ENCODE measurements at regions not wholly inside any gene's neighbourhood (a gene's known extent, or its start where the extent isn't known, plus 50 kb on each side); places are given as distances from the start of the nearest gene placed in this dataset.

DNA sequence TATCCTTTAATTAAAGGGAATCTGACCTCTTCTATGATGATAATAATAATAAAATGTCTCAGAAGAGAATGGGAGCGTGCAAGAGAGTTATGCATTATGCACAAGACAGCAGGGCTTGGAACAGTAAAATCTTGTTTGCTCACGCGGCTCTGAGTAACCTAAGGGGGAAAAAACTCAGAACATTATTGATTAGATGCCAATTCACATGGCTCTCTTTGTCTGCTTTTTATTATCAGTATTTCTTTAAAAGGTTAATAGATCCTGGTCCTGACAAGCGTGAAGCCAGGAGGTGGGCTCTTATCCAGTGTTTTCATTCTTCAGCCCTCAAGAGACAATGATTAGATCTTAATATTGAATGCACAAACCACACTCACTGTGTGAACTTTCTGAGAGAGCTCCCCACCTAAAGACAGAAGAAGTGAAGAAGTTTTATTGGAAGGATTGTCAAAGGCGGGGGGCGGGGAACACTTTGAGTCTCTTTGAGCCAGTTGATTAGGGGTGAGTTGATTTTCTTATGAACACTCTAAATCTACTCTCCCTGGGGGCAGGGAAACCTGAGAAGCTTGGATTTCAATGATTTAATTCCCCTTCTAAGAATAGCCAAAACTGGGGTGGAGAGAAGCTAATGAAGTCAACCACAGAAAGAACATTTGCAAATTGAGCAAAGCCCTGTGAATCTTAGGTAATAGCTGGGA, 127.5 kb upstream of the CTAGE1 start:
- DNase-seq = no peak

DNA sequence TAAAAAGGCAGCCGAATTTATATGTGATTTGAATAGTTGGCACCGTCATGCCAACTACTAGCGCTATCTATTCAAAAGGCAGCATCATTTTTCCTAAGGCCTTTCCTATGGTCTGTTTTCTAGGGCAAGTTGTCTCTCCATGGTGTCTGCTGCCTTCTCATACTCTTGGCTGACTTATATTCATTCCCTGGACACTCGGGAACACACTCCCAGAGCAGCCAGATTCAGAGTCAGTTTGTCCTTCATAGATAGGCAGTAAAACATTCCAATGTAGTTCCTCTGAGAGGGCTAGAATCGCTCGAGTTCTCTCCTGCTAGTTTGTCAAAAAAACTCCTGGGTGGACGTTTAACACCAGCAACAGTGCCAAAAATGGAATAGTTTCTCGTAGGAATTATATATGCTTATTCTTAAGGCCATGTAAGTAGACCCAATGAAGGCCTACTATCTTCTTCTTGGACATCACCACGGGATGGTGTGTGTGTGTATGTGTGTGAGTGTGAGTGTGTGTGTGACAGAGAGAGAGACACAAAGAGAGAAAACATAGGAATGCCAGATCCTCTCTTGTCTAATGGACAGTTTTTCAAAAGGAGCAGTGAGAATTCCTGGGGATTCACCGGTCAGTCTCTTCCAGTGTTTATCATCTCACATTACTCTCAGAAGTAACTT, 129.3 kb upstream of the CTAGE1 start:
- DNase-seq = no peak

DNA sequence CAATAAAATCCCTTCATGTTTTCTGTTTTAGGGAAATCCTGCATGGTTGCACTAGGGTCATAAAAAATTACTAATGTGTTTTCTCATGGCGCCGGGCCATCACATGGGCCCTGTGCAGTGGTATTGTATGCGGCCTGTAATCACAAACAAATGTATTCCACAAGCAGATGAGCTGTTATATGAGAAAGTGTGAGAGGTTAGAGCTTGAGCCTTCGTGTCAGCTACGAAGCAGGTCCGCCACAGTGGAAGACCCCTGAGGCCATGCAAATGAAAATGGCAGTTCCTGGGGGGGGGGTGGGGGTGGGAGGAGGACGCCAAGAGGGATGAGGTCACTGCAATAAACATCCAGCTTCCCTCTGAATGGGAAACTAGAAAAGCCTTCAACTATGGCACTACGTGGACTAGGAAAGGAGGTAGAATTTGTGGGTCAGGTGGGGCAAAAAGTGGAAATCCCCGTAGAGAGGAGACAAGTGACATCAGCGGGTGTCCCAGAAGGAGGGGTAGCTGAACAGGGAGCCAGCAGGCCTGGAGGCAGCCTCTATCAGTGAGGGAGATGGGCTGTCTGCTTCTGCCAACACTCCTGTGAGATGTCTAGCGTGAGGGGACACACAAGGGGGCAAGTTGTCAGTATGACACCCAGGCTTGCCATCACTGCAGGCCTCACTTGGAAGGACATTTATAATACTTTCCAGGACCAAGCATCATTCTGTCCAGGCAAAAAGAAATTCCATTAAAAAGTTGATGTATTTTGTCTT, 130.3 kb upstream of the CTAGE1 start:
- DNase-seq = no peak

DNA sequence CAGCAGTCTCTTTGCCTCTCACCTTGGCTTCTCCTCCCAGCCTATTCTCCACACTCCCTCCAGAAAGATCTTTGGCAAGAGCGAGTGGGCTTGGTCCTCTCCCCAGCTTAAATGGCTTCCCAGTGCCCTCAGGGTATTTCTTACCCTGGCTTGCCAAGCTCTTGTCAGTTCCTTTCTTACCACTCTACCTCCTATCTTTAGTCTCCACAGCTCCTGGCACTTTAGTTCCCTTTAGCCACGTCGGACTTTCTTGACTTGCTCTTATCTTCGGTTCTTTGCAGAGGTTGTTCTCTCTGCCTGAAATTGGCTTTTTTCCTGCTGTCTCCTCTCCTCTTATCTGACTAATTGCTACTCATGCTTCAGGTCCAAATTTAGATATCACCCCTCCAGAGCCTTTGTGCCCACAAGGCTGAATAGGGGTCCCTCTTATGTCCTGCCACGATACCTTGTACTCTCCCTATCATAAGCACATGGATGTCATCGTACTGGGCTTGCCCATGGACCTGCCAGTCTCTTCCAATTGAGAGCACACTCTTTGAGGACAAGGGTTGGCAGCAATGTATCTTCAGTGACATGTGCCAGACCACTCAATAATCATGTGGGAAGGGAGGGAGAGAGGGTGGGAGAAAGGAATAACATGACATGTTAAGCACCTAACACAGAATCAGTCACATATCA, 131.7 kb upstream of the CTAGE1 start:
- no peak for DNase-seq

DNA sequence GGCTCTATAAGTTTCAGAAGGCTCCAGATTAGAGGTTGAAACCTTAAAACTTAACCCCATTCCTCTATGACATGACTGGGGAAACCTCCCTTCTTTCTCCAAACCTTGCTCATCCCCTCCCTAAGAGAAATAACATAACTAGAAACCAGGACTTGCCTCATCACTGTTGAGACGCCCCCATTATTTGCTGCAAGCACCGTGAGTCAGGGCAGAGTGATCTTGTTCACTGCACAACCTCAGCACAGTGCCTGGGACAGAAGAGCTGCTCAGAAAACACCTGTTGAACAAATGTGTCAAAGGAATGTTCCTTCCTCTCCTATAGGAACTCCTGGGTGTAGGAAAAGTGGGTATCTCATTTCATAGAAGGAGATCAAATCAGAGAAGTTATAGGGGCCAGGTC, 132.7 kb upstream of the CTAGE1 start:
- DNase-seq = no peak

DNA sequence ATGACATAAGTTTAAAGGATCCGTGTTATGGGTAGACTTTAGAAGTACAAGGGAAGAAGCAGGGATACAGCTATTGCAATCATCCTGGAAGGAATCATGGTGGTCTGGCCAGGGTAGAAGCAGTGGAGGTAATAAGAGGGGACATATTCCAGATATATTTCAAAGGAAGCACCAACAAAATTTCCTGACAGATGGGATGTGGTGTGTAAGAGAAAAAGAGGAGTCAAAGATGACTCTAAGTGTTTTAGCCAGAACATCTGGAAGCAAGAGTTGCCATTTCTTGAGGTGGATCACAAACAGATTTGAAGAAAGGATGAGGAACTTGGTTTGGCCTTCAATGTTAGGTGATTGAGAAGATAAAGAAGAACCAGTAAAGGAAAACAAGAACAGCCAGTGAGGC, 133.1 kb upstream of the CTAGE1 start:
- DNase-seq = no peak

DNA sequence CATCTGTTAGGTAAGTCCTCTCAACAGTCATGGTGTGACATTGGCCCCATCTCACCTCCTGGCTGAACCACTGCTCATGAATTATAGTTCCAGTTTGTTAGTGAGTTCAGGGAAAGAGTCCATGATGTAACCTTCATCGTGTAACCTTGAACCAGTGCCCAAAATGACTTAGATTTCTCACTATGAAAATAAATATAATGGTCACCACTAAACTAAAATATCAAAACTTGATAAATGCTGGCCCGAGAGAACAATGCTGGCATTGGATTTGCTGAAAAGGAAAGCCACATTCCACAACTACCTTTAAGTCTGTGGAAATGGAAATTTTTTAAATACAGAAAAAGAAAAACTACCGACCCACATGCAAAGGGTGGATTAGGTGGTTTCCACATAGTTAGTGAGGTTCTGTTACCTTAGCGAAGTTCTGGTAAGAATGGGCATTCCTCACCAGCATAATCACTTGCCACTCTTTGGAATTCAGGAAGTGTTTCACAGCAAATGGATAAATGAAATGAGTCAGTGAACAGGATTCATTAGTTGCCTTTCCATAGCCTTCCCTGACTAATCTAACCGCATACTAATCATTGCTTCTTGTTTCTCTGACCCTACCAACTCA, 133.9 kb upstream of the CTAGE1 start:
- no peak for DNase-seq

DNA sequence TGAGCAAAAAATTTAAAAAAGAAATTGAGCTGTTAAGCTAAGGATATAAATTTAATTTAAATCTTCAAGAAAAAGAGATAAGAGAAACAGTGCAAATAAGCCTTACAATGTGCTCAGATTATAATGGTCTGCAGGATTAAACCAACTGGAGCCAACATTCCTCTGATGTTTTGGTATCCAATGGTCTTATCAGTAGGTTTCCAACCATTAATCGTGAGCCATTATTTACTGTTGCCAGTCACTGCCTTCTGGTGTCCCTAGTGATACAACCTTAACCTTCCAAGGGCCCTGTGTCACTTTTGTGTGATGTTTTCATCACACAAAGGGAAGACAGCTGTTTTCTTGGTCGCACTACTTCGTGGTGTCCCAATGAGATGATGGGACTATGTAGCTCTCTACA, 134.5 kb upstream of the CTAGE1 start:
- DNase-seq = no peak

DNA sequence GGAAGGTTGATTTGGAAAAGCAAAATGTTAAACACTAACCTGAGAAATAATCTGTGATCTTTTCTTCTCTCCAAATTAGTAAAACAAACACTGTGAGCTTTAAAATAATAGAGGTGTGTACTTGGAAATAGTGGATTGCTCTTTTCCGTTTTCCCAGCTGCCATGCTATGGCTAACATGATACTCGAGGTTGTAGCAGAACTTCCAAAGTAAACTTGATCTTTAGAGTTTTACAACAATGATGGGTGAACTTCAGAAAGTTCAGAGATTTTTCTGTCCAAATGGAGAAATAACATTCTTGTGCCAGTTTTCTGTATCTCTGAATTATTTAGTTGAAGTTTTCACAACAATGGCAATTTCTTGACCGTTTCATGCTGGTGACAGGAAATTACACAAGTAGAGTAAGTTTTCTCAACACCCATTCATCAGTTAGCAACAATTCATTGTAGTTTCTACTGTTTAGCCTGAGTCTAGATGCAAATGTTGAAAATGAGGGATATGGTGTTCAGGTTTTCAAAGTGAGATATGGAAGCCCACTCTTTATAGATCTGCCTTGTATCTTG, 135.3 kb upstream of the CTAGE1 start:
- DNase-seq = no peak

DNA sequence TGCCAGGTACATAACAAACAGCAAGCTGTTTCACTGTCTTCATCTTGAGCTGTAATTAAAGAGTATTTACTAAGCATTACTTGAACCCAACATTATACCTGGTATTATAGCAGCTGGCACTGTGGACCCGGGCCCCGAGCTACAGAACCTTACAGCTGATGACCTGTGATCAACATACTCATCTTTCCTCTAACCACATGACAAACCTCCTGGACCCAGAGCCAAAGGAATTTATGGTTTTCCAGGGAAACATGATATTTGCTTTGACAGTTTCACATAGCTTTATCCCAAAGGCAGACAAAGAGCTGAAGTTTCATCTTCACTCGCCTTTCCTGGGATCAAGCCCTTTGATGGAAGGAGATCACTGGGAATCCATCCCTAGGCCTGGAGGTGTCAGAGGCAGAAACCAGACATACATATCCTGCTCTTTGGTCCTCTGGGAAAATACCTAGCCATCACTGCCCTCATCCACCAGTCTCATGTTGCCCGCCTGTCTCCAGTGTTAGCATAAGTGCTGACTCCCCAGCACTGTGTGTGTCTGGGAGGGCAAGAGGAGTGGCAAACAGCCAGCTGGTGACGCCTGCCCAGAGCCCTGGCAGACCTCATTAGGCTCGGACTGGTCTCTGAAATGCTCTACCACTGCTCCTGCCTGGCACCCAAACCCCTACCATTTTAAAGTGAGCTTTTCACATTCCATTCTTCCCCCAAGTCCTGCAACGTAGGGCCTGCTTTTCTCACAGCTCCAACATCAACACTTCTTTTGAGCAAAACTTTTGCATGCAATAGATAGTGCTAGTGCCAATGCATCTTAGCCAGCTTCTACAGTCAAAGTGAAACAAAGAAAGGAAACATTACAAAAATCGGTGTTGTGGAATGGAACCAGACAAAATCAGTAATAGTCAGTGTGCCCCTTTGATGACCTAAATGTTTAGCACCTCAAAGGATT, 138.8 kb upstream of the CTAGE1 start:
- no peak for DNase-seq

DNA sequence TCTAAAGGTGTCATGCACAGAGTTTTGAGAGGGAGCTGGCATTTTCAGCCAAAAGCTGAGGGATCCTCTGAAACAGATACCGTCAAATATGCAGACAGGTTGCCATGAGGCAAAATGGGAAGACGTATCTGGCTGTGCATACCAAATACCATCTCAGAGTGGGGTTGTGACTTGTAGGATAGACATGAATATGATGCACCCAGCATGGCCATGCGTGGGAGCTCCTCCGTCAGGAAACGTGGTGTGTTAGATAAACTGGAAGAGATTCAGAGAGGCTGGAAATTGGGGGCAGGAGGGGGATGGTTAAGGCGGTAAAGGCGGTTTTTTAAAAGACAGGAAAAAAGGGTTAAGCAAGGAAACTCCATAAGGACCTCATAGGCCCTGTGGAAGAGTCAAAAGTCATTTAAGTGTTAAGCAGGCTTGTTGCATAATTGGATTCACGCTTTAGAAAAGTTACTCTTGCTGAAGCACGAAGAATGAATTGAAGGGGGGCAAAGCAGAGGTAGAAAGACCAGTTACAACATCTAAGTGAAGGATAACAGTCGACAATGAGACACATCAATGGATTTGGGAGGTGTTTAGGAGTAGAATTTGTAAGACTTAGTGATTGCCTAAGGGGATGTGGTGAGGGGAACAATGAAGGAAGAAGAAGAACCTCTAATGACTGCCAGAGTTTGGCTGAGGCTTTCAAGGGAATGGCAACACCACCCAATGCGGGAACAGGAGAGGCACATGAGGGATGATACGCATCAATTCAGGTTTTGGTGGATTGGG, 139.6 kb upstream of the CTAGE1 start:
- DNase-seq = no peak

DNA sequence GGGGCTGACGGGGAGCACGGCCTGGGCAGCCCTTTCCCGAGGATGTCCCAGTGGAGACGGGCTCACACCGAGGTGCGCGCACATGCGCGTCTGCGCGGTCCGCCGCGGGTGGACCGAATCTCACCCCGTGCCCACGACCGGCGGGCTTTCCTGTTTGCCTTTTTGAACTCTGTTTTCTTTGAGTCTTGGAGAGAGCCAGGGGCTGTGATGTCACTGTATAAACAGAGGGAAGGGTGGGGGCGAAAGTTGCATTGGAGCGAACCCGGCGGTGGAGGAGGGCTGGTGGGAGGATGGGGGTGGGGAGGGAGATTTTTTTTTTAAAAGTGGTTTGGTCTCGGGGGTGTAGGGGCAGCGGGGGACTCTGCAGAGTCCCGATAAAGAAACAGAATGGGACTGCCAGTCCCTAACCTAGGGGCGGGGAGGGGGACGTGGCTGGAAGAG, 141.2 kb upstream of the CTAGE1 start:
- DNase-seq = no peak

DNA sequence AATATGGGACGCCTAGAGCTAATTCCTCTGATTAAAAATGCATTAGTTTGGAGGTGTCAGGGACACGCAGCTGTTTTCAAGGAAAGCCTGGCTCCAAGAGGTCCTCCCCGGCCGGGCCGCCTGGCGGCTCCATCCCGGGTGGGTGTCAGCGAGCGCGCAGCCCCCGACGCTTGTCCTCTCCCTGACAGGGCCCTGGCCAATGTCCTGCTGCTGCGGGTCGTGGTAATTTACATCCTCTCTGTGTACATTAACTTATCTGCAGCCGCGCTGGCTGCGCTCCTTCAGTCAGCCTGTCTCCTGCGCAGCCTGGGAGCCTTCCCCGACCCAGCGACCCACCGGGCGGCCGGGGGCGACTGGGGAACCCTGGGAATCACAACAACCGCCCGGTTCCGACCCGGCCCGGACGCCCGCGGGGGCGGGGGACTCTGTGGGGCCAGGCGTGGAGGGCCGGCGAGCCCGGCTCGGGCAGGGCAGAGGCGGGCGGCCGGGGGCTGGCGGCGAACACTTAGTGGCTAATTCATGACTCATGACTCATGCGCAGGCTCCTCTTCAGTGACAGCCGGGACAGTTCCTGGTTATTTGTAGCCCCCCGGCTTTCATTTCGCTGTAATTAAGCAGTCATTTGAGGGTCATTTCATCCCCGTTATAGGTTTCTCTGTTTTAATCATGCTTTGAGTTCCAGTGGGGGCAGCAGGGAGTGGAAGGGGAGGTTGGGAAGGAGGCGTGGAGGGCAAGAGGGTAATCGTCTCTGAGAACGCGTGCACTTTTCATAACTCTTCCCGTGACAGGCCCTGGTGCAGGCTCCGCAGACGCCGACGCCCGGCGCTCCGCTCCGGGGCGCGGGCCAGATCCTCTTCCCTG, 141.9 kb upstream of the CTAGE1 start:
- DNase-seq = no peak

DNA sequence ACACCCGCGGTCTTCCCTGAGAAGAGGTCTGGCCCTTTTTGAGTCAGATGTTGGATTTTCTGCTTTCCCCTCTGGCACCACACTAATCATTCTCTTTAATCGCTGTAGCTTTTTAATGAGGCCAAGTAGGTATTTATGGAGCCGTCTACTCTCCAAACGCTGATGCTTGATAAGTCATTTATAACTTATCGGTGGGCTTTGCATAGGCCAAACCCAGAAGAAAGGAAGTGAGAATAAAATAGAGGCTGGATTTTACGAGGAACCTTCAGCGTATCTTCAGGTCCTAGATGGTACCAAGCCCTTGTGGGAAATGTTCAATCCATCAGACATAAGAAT, 142.5 kb upstream of the CTAGE1 start:
- no peak for DNase-seq

DNA sequence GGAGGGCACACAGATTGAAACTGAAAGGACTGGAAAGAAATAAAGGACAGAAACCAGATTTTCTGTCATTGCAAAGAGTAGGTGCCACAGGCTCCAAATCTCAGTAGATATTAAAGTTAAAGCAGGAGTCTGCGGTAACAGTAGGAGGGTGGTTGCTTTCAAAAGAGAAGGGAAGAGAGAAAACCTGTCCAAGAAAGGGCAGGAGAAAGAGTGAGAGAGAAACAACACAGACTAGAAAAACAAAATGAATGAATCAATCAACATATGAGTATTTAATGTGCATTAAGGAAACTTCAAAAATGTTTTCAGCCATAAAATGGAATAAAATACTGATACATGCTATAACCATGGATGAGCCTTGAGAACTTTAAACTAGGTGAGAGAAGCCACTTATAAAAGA, 143.1 kb upstream of the CTAGE1 start:
- no peak for DNase-seq

DNA sequence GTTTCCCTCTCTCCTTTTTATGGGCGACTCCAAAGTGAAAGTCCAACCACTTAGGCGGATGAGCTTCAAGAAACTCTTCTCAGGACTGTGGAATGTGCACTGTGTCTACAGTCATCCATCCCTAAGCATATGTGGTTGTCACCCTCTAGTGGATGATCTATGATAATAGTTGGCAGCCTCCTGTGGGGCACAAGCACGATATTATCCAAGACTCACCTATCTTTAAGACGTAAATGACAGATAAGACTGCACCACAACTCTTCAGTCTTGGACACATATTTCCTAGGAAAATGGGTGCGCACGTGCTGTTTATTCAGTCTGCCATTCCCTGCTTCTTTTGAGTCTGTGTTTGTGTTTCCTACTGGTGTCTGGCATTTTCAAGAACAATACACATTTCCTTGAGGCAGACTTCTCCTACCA, 145.5 kb upstream of the CTAGE1 start:
- DNase-seq = peak; percentile 38

DNA sequence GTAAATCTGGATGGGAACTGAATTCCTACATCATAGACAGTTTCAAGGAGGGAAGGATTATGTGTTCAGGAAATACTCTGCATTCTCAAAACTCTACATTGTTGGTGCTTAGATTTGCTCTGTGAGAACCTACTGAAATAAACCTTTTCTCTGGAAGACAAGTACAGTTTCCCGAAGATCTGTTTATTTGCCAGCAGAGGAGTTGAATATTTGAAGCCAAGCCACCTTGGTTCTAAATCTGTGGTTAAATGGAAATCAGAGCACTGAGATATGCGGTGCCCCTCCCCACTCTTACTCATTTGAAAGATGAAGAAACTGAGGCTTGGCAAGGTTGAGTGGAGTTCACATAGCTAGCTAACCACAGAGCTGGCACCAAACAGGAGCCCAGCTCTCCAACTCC, 146.3 kb upstream of the CTAGE1 start:
- no peak for DNase-seq

DNA sequence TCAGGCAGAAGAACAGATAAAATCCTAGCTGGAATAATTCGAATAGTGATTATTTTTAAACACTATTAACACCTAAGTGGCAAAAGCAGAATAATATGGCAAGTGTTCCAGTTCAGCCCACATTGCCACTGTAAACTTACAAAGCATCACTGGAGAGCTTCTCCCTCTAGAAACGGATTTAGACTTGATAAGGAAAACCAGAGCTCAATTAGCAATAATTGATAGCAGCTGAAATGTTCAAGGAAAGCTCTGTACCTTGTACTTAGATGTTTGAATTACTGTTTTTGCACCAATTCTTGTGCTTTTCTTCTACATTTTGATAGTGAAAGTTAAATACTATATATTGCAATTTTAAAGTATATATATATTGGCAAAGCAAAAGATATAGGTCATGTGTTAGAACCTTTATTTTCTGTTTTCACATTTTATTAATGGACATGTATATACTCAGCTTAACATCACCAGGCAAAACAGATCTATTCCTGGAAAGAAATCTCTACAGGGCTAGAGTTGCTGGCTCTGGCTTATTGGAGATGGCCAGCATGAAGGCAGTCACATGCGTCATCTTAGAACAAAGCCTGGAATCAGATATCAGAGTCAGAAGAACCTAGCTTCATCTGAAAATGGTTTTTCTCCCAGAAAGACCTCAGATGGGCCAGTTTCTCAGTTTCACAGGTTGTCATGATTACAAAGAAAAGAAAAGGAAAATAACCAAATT, 149.1 kb upstream of the CTAGE1 start:
- no peak for DNase-seq

DNA sequence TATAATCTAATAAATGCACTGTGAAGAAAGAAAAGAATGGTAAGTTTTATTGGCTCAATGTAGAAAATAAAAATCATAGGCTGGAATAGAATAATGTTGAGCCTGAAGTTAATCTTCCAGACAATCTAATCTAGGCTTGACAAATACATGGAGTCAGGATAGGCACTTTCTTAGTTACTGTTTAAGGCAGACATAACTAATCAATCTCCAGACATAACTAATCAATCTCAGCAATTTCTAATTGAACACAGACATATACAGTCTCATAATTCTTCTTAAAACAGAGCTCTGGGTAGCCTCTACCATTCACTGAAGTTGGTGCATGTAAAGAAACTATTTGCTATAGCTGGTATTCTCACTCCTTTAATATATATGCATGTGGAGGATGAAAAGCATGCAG, 150.1 kb upstream of the CTAGE1 start:
- no peak for DNase-seq

Measured in NCI-H1092 treated with DMSO at 0.1 percent for 48 hours (cell line).